Islet precursor cell (in vitro differentiated cells): ENCODE measurements at regions not wholly inside any gene's neighbourhood (a gene's known extent, or its start where the extent isn't known, plus 50 kb on each side); places are given as distances from the start of the nearest gene placed in this dataset.
"Not testable (repeated sequence)": the region's sequence is repeated elsewhere in the genome, so short reads cannot be mapped to it uniquely, and the experiment has no call there.

ENCODE experiments used
- DNase-seq: peaks from one replicate; pipeline ENCODE4 v3.0.0-alpha.2; 2018

- DNase-seq: no peak
Observed at GRCh38 chr10:59002011-59002410, 174.4 kb upstream of the PHYHIPL start.

GRCh38 chr10:59003203-59003602 is 173.2 kb upstream of the PHYHIPL start:
- DNase-seq: no peak

- no peak for DNase-seq
Observed at GRCh38 chr10:59004392-59004791, 172.1 kb upstream of the PHYHIPL start.

GRCh38 chr10:59006511-59007306 is 169.7 kb upstream of the PHYHIPL start:
- DNase-seq: no peak

GRCh38 chr10:59007307-59008025 is 169.0 kb upstream of the PHYHIPL start:
- DNase-seq: no peak

GRCh38 chr10:59008452-59008851 is 168.0 kb upstream of the PHYHIPL start:
- no peak for DNase-seq

- no peak for DNase-seq
Observed at GRCh38 chr10:59011972-59012632, 164.3 kb upstream of the PHYHIPL start.

GRCh38 chr10:59012839-59013238 is 163.6 kb upstream of the PHYHIPL start:
- DNase-seq: no peak

- no peak for DNase-seq
Observed at GRCh38 chr10:59016043-59016442, 160.4 kb upstream of the PHYHIPL start.

- DNase-seq: no peak
Observed at GRCh38 chr10:59018977-59019376, 157.5 kb upstream of the PHYHIPL start.

GRCh38 chr10:59019603-59020002 is 156.8 kb upstream of the PHYHIPL start:
- DNase-seq: no peak

- DNase-seq: no peak
Observed at GRCh38 chr10:59020502-59020901, 155.9 kb upstream of the PHYHIPL start.

GRCh38 chr10:59025981-59026765 is 150.3 kb upstream of the PHYHIPL start:
- DNase-seq: no peak

- DNase-seq: no peak
Observed at GRCh38 chr10:59027975-59028655, 148.3 kb upstream of the PHYHIPL start.

GRCh38 chr10:59033622-59034021 is 142.8 kb upstream of the PHYHIPL start:
- DNase-seq: no peak

- no peak for DNase-seq
Observed at GRCh38 chr10:59036311-59037017, 140.0 kb upstream of the PHYHIPL start.

- DNase-seq: no peak
Observed at GRCh38 chr10:59037018-59037389, 139.4 kb upstream of the PHYHIPL start.

GRCh38 chr10:59037506-59037905 is 138.9 kb upstream of the PHYHIPL start:
- no peak for DNase-seq

- not testable (repeated sequence) for DNase-seq
Observed at GRCh38 chr10:59043358-59043757, 133.1 kb upstream of the PHYHIPL start.

GRCh38 chr10:59047180-59047579 is 129.3 kb upstream of the PHYHIPL start:
- DNase-seq: no peak

GRCh38 chr10:59047957-59048618 is 128.4 kb upstream of the PHYHIPL start:
- no peak for DNase-seq
